ENCODE measurements at regions not wholly inside any gene's neighbourhood (a gene's known extent, or its start where the extent isn't known, plus 50 kb on each side); places are given as distances from the start of the nearest gene placed in this dataset.

DNA sequence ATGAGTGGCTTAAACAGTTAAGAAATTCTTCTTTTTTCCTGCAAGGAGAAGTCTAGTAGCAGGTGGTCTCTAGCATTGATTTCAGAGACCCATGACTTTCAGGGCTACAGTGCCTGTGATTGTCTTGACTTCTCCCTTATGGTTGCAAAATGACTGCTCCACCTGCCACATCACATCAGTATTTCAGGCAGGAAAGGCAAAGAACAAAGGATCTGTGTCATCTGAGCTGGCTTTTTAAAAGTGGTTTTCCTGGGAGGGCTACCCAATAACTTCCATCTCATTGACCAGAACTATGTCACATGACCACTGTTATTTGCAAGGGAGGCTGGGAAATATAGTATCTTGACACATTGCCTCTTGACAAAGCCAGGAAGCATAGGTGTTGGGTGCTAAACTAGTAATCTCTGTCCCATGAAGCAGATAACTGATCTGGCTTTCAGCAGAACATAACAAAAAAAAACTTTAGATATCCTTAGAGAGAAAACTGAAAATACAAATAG is 226.2 kb downstream of the DHX35 start:
- no peak for TF ChIP-seq POLR2A (IDR thresholded peaks at IDR 0.05)
- TF ChIP-seq, protein P1, sequence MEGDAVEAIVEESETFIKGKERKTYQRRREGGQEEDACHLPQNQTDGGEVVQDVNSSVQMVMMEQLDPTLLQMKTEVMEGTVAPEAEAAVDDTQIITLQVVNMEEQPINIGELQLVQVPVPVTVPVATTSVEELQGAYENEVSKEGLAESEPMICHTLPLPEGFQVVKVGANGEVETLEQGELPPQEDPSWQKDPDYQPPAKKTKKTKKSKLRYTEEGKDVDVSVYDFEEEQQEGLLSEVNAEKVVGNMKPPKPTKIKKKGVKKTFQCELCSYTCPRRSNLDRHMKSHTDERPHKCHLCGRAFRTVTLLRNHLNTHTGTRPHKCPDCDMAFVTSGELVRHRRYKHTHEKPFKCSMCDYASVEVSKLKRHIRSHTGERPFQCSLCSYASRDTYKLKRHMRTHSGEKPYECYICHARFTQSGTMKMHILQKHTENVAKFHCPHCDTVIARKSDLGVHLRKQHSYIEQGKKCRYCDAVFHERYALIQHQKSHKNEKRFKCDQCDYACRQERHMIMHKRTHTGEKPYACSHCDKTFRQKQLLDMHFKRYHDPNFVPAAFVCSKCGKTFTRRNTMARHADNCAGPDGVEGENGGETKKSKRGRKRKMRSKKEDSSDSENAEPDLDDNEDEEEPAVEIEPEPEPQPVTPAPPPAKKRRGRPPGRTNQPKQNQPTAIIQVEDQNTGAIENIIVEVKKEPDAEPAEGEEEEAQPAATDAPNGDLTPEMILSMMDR (IDR thresholded peaks at IDR 0.05), result no peak
